Liver (tissue), 8 donors: ENCODE measurements at regions not wholly inside any gene's neighbourhood (a gene's known extent, or its start where the extent isn't known, plus 50 kb on each side); places are given as distances from the start of the nearest gene placed in this dataset.

Experiments used
- DNase-seq: peaks from one replicate; pipeline ENCODE4 v3.0.0-alpha.2; 2017; ENCODE audit warnings: low spot score
- H3K27ac ChIP-seq, 2 donors: one replicate each; pipeline ENCODE4 v1.7.0; 2013; ENCODE audit warnings: inconsistent platforms in 2 of 2, low read length in 2 of 2, control low read depth in 1 of 2, low read depth in 1 of 2, mild to moderate bottlenecking in 1 of 2
- H3K27me3 ChIP-seq, 4 donors: one replicate each; pipeline versions ENCODE4 v1.6.1 to v1.7.0; 2013; ENCODE audit warnings: low read length in 3 of 4, inconsistent platforms in 1 of 4, mild to moderate bottlenecking in 1 of 4, moderate library complexity in 1 of 4; ENCODE audit not compliant: control insufficient read depth in 4 of 4, insufficient read depth in 4 of 4
- H3K36me3 ChIP-seq, 4 donors: one replicate each; pipeline versions ENCODE4 v1.6.1 to v1.7.0; 2013; ENCODE audit warnings: low read length in 3 of 4, mild to moderate bottlenecking in 3 of 4, low read depth in 1 of 4, moderate library complexity in 1 of 4; ENCODE audit not compliant: control insufficient read depth in 4 of 4, insufficient read depth in 3 of 4
- H3K4me1 ChIP-seq, 4 donors: one replicate each; pipeline versions ENCODE4 v1.6.1 to v1.7.0; 2013; ENCODE audit warnings: low read length in 3 of 4, mild to moderate bottlenecking in 3 of 4, moderate library complexity in 1 of 4; ENCODE audit not compliant: control insufficient read depth in 4 of 4, insufficient read depth in 4 of 4
- H3K4me3 ChIP-seq, 3 donors: one replicate each; pipeline versions ENCODE4 v1.6.1 to v1.7.0; 2013; ENCODE audit warnings: low read length in 3 of 3, control low read depth in 1 of 3, low read depth in 1 of 3, mild to moderate bottlenecking in 1 of 3
- H3K9ac ChIP-seq, 2 donors: one replicate each; pipeline ENCODE4 v1.7.0; 2013; ENCODE audit warnings: low read length in 2 of 2, mild to moderate bottlenecking in 2 of 2, moderate library complexity in 2 of 2, control low read depth in 1 of 2, low read depth in 1 of 2
- H3K9me3 ChIP-seq, 4 donors: one replicate each; pipeline versions ENCODE4 v1.6.1 to v1.7.0; 2013; ENCODE audit warnings: low read length in 3 of 4; ENCODE audit not compliant: control insufficient read depth in 4 of 4
- ATF3 ChIP-seq: IDR thresholded peaks from 2 replicates; pipeline ENCODE4 v1.6.1; 2016; ENCODE audit warnings: antibody characterized with exemption
- CTCF ChIP-seq: fragments of 150-350 bp; IDR thresholded peaks from 2 replicates; pipeline ENCODE4 v1.5.1; 2017; ENCODE audit warnings: improper control_type of control experiment, low read depth, low read length; ENCODE audit not compliant: missing input control
- EGR1 ChIP-seq, 2 donors: IDR thresholded peaks; 2 replicates each; pipeline ENCODE4 v1.6.1; 2016 to 2018; ENCODE audit warnings: antibody characterized with exemption in 2 of 2, low read depth in 2 of 2
- FOXA1 ChIP-seq: IDR thresholded peaks from 2 replicates; pipeline ENCODE4 v1.6.1; 2016; ENCODE audit warnings: antibody characterized with exemption
- FOXA2 ChIP-seq: IDR thresholded peaks from 2 replicates; pipeline ENCODE4 v1.6.1; 2016; ENCODE audit warnings: antibody characterized with exemption
- GABPA ChIP-seq, 2 donors: IDR thresholded peaks in 1 of 2; conservative IDR thresholded peaks in 1 of 2; 2 replicates each; pipeline ENCODE4 v1.6.1; 2016; ENCODE audit warnings: antibody characterized with exemption in 2 of 2, mild to moderate bottlenecking in 1 of 2, moderate library complexity in 1 of 2
- HNF4A ChIP-seq, 2 donors: conservative IDR thresholded peaks; 2 replicates each; pipeline ENCODE4 v1.6.1; 2016; ENCODE audit warnings: antibody characterized with exemption in 2 of 2, mild to moderate bottlenecking in 2 of 2
- HNF4G ChIP-seq: IDR thresholded peaks from 2 replicates; pipeline ENCODE4 v1.6.1; 2016; ENCODE audit warnings: antibody characterized with exemption
- JUND ChIP-seq, 2 donors: IDR thresholded peaks; 2 replicates each; pipeline ENCODE4 v1.6.1; 2016; ENCODE audit warnings: antibody characterized with exemption in 2 of 2
- MAX ChIP-seq: IDR thresholded peaks from 2 replicates; pipeline ENCODE4 v1.6.1; 2016; ENCODE audit warnings: antibody characterized with exemption
- NR2F2 ChIP-seq: IDR thresholded peaks from 2 replicates; pipeline ENCODE4 v1.6.1; 2016; ENCODE audit warnings: antibody characterized with exemption
- RAD21 ChIP-seq, 2 donors: IDR thresholded peaks; 2 replicates each; pipeline ENCODE4 v1.6.1; 2016; ENCODE audit warnings: antibody characterized with exemption in 2 of 2, mild to moderate bottlenecking in 2 of 2
- REST ChIP-seq: IDR thresholded peaks from 2 replicates; pipeline ENCODE4 v1.6.1; 2016; ENCODE audit warnings: antibody characterized with exemption, mild to moderate bottlenecking
- RXRA ChIP-seq, 2 donors: IDR thresholded peaks; 2 replicates each; pipeline ENCODE4 v1.6.1; 2017 to 2018; ENCODE audit warnings: antibody characterized with exemption in 2 of 2, mild to moderate bottlenecking in 1 of 2
- SP1 ChIP-seq: IDR thresholded peaks from 2 replicates; pipeline ENCODE4 v1.6.1; 2018; ENCODE audit warnings: antibody characterized with exemption, mild to moderate bottlenecking
- TAF1 ChIP-seq: conservative IDR thresholded peaks from 2 replicates; pipeline ENCODE4 v1.6.1; 2016; ENCODE audit warnings: antibody characterized with exemption, mild to moderate bottlenecking
- YY1 ChIP-seq: IDR thresholded peaks from 2 replicates; pipeline ENCODE4 v1.6.1; 2016; ENCODE audit warnings: antibody characterized with exemption, mild to moderate bottlenecking
- ZBTB33 ChIP-seq: IDR thresholded peaks from 2 replicates; pipeline ENCODE4 v1.6.1; 2016; ENCODE audit warnings: antibody characterized with exemption
- WGBS: extraction: QIAGEN DNeasy Blood & Tissue Kit; methylation state at CpG from one replicate; pipeline ENCODE4 v1.1.7; 2013; 5-methylcytosine and 5-hydroxymethylcytosine counted together
- donor health status: healthy.
- donor health status: healthy.
- donor health status: healthy.
- donor health status: healthy.
- donor health status: healthy.

- no peak overlapping the region for H3K9ac ChIP-seq
- H3K9me3 ChIP-seq, result peaks cover 7 to 11% (median 8%) of the 10 kb centered on the region in 4 donors
- no peak overlapping the region for H3K4me3 ChIP-seq
- TF ChIP-seq EGR1 (IDR thresholded peaks at IDR 0.05; ENCODE audit: low read depth in 2 of 2) (no peak), RXRA (IDR thresholded peaks at IDR 0.05) (no peak), HNF4G (no peak), SP1 (no peak), HNF4A (conservative IDR thresholded peaks at IDR 0.05) (no peak)
- H3K36me3 ChIP-seq, result no peaks in the 10 kb centered on the region
- no peak for DNase-seq
- no peaks in the 10 kb centered on the region for H3K4me1 ChIP-seq
- no peak overlapping the region for H3K27ac ChIP-seq
- 79% methylated on average over 9 of the region's 9 CpGs for WGBS
- H3K27me3 ChIP-seq, result no peaks in the 10 kb centered on the region
These were observed 113.2 kb downstream of the CRLF2 start for GRCh38 chrX:1099146-1099770.

- no peak overlapping the region for H3K27ac ChIP-seq
- TF ChIP-seq RAD21 (IDR thresholded peaks at IDR 0.05) (no peak), YY1 (no peak)
- peaks cover 7 to 12% (median 8%) of the 10 kb centered on the region in 4 donors for H3K9me3 ChIP-seq
- no peak for DNase-seq
- peak overlapping the region in 1 of 3 donors; percentile 1 for H3K4me3 ChIP-seq
- no peak overlapping the region for H3K9ac ChIP-seq
- 86% methylated on average over 1 of the region's 1 CpG for WGBS
- H3K36me3 ChIP-seq, result no peaks in the 10 kb centered on the region
- no peaks in the 10 kb centered on the region for H3K27me3 ChIP-seq
- no peaks in the 10 kb centered on the region for H3K4me1 ChIP-seq
These were observed 115.1 kb downstream of the CRLF2 start for GRCh38 chrX:1097328-1097727.

- Histone ChIP-seq H3K4me1 (no peaks in the 10 kb centered on the region), H3K4me3 (no peak overlapping the region), H3K27ac (no peak overlapping the region), H3K9me3 (peaks cover 7 to 12% (median 8%) of the 10 kb centered on the region in 4 donors), H3K9ac (no peak overlapping the region), H3K36me3 (no peaks in the 10 kb centered on the region), H3K27me3 (no peaks in the 10 kb centered on the region)
- TF ChIP-seq MAX, result no peak
- TF ChIP-seq TAF1, result no peak
- TF ChIP-seq RAD21 (IDR thresholded peaks at IDR 0.05), result no peak
- no peak for TF ChIP-seq JUND (IDR thresholded peaks at IDR 0.05)
- no peak for TF ChIP-seq YY1
- no peak for TF ChIP-seq EGR1 (IDR thresholded peaks at IDR 0.05; ENCODE audit: low read depth in 2 of 2)
- no peak for TF ChIP-seq FOXA1
- no peak for TF ChIP-seq RXRA (IDR thresholded peaks at IDR 0.05)
- no peak for TF ChIP-seq ZBTB33
- TF ChIP-seq NR2F2, result no peak
- no peak for TF ChIP-seq HNF4G
- TF ChIP-seq ATF3, result no peak
- no peak for TF ChIP-seq REST
- no peak for TF ChIP-seq FOXA2
- TF ChIP-seq SP1, result no peak
- no peak for TF ChIP-seq GABPA (IDR thresholded peaks at IDR 0.05 in 1 of 2, conservative IDR thresholded peaks at IDR 0.05 in 1 of 2)
- TF ChIP-seq CTCF, result no peak
- TF ChIP-seq HNF4A (conservative IDR thresholded peaks at IDR 0.05), result no peak
- WGBS, result 82% methylated on average over 17 of the region's 17 CpGs
- DNase-seq, result no peak
These were observed 117.7 kb downstream of the CRLF2 start for GRCh38 chrX:1094566-1095333.
